ENCODE measurements at regions not wholly inside any gene's neighbourhood (a gene's known extent, or its start where the extent isn't known, plus 50 kb on each side); places are given as distances from the start of the nearest gene placed in this dataset.

GRCh38 chr2:67565761-67566160, 168.6 kb downstream of the ETAA1 start:
- H3K27ac ChIP-seq (ENCODE audit: low read depth in 1 of 2, low read length in 2 of 2), result no peak overlapping the region
- DNase-seq, result no peak
- Mint-ChIP-seq H3K4me1 (no peaks in the 10 kb centered on the region), H3K4me3 (no peak overlapping the region), H3K27ac (no peak overlapping the region), H3K36me3 (no peaks in the 10 kb centered on the region), H3K9me3 (peaks cover 0 to 9% (median 6%) of the 10 kb centered on the region in 7 donors), H3K27me3 (ENCODE audit: low read depth in 3 of 3) (no peaks in the 10 kb centered on the region)
- H3K36me3 ChIP-seq (replicated peaks in 1 of 2; ENCODE audit: control insufficient read depth in 1 of 2, insufficient read depth in 2 of 2, low read length in 2 of 2), result no peaks in the 10 kb centered on the region
- no peaks in the 10 kb centered on the region for H4K20me1 ChIP-seq (ENCODE audit: insufficient read depth, low read length)
- no peaks in the 10 kb centered on the region for H3K4me1 ChIP-seq (ENCODE audit: control insufficient read depth in 1 of 2, insufficient read depth in 2 of 2, low read length in 2 of 2)
- no peak overlapping the region for H3K4me3 ChIP-seq (replicated peaks in 1 of 3; ENCODE audit: low read depth in 2 of 3, low read length in 3 of 3)
- no peak overlapping the region for H3K4me2 ChIP-seq (replicated peaks; ENCODE audit: extremely low read depth, low read length, poor library complexity, severe bottlenecking)
- no peaks in the 10 kb centered on the region for H3K79me2 ChIP-seq (ENCODE audit: insufficient read depth, low read length)
- no peak for TF ChIP-seq CTCF (IDR thresholded peaks at IDR 0.05)
- no peak overlapping the region for H3K9ac ChIP-seq (ENCODE audit: insufficient read depth, low read length, poor library complexity, severe bottlenecking)
- 100% methylated on average over 4 of the region's 6 CpGs for WGBS (ENCODE audit: insufficient coverage)
- no peaks in the 10 kb centered on the region for H3K27me3 ChIP-seq (ENCODE audit: control insufficient read depth in 2 of 2, insufficient read depth in 2 of 2, low read length in 2 of 2)
- intact Hi-C loops (cut with micrococcal nuclease), result no loop called here
- no peak overlapping the region for H2AFZ ChIP-seq (ENCODE audit: insufficient read depth, low read depth, low read length, poor library complexity, severe bottlenecking)
- peaks cover 0 to 4% of the 10 kb centered on the region in 2 donors for H3K9me3 ChIP-seq (replicated peaks in 1 of 2; ENCODE audit: control insufficient read depth in 1 of 2, insufficient read depth in 1 of 2, low read length in 2 of 2)

- Histone ChIP-seq H4K20me1 (ENCODE audit: insufficient read depth, low read length) (no peaks in the 10 kb centered on the region), H3K36me3 (replicated peaks in 1 of 2; ENCODE audit: control insufficient read depth in 1 of 2, insufficient read depth in 2 of 2, low read length in 2 of 2) (no peaks in the 10 kb centered on the region), H3K4me2 (replicated peaks; ENCODE audit: extremely low read depth, low read length, poor library complexity, severe bottlenecking) (no peak overlapping the region), H3K79me2 (ENCODE audit: insufficient read depth, low read length) (no peaks in the 10 kb centered on the region), H3K4me3 (replicated peaks in 1 of 3; ENCODE audit: low read depth in 2 of 3, low read length in 3 of 3) (no peak overlapping the region), H3K9ac (ENCODE audit: insufficient read depth, low read length, poor library complexity, severe bottlenecking) (no peak overlapping the region), H3K27ac (ENCODE audit: low read depth in 1 of 2, low read length in 2 of 2) (no peak overlapping the region), H3K4me1 (ENCODE audit: control insufficient read depth in 1 of 2, insufficient read depth in 2 of 2, low read length in 2 of 2) (no peaks in the 10 kb centered on the region), H2AFZ (ENCODE audit: insufficient read depth, low read depth, low read length, poor library complexity, severe bottlenecking) (no peak overlapping the region), H3K27me3 (ENCODE audit: control insufficient read depth in 2 of 2, insufficient read depth in 2 of 2, low read length in 2 of 2) (no peaks in the 10 kb centered on the region), H3K9me3 (replicated peaks in 1 of 2; ENCODE audit: control insufficient read depth in 1 of 2, insufficient read depth in 1 of 2, low read length in 2 of 2) (peaks cover 0 to 4% of the 10 kb centered on the region in 2 donors)
- H3K4me3 Mint-ChIP-seq, result no peak overlapping the region
- no peak for DNase-seq
- no peak overlapping the region for H3K27ac Mint-ChIP-seq
- H3K27me3 Mint-ChIP-seq (ENCODE audit: low read depth in 3 of 3), result no peaks in the 10 kb centered on the region
- H3K4me1 Mint-ChIP-seq, result no peaks in the 10 kb centered on the region
- peaks cover 0 to 9% (median 6%) of the 10 kb centered on the region in 7 donors for H3K9me3 Mint-ChIP-seq
- intact Hi-C loops (cut with micrococcal nuclease), result no loop called here
- H3K36me3 Mint-ChIP-seq, result no peaks in the 10 kb centered on the region
- TF ChIP-seq CTCF (IDR thresholded peaks at IDR 0.05), result no peak
Measured at GRCh38 chr2:67566285-67566684, 169.2 kb downstream of the ETAA1 start.
